ENCODE measurements at regions not wholly inside any gene's neighbourhood (a gene's known extent, or its start where the extent isn't known, plus 50 kb on each side); places are given as distances from the start of the nearest gene placed in this dataset.

- no peak for DNase-seq (ENCODE audit: low spot score, unreplicated experiment)
- no peak overlapping the region for H3K4me3 Mint-ChIP-seq (ENCODE audit: low read depth)
- no peak for TF ChIP-seq CTCF (IDR thresholded peaks at IDR 0.05; ENCODE audit: unreplicated experiment)
- H3K36me3 Mint-ChIP-seq (ENCODE audit: insufficient read depth), result no peaks in the 10 kb centered on the region
- H3K4me1 Mint-ChIP-seq (ENCODE audit: low read depth), result no peaks in the 10 kb centered on the region
- peaks cover 32% of the 10 kb centered on the region for H3K27me3 Mint-ChIP-seq
- H3K9me3 Mint-ChIP-seq (ENCODE audit: low read depth), result peaks cover 5% of the 10 kb centered on the region
- no peak overlapping the region for H3K27ac Mint-ChIP-seq
These were observed 222.7 kb upstream of the SOX1 start for GRCh38 chr13:111844222-111844671.

- no peak overlapping the region for H3K27ac Mint-ChIP-seq
- no peak for DNase-seq (ENCODE audit: low spot score, unreplicated experiment)
- no peaks in the 10 kb centered on the region for H3K36me3 Mint-ChIP-seq (ENCODE audit: insufficient read depth)
- H3K9me3 Mint-ChIP-seq (ENCODE audit: low read depth), result peaks cover 5% of the 10 kb centered on the region
- TF ChIP-seq CTCF (IDR thresholded peaks at IDR 0.05; ENCODE audit: unreplicated experiment), result no peak
- H3K4me1 Mint-ChIP-seq (ENCODE audit: low read depth), result no peaks in the 10 kb centered on the region
- peaks cover 32% of the 10 kb centered on the region for H3K27me3 Mint-ChIP-seq
- no peak overlapping the region for H3K4me3 Mint-ChIP-seq (ENCODE audit: low read depth)
These were observed 222.3 kb upstream of the SOX1 start for GRCh38 chr13:111844682-111845081.

GRCh38 chr13:111845621-111846351 is 221.2 kb upstream of the SOX1 start:
- peaks cover 2% of the 10 kb centered on the region for H3K4me1 Mint-ChIP-seq (ENCODE audit: low read depth)
- DNase-seq (ENCODE audit: low spot score, unreplicated experiment), result no peak
- no peak overlapping the region for H3K27ac Mint-ChIP-seq
- peaks cover 32% of the 10 kb centered on the region for H3K27me3 Mint-ChIP-seq
- H3K36me3 Mint-ChIP-seq (ENCODE audit: insufficient read depth), result no peaks in the 10 kb centered on the region
- no peak for TF ChIP-seq CTCF (IDR thresholded peaks at IDR 0.05; ENCODE audit: unreplicated experiment)
- no peak overlapping the region for H3K4me3 Mint-ChIP-seq (ENCODE audit: low read depth)
- H3K9me3 Mint-ChIP-seq (ENCODE audit: low read depth), result peaks cover 5% of the 10 kb centered on the region

- Mint-ChIP-seq H3K4me3 (ENCODE audit: low read depth) (no peak overlapping the region), H3K27ac (no peak overlapping the region), H3K9me3 (ENCODE audit: low read depth) (peaks cover 5% of the 10 kb centered on the region), H3K36me3 (ENCODE audit: insufficient read depth) (no peaks in the 10 kb centered on the region), H3K4me1 (ENCODE audit: low read depth) (peaks cover 8% of the 10 kb centered on the region), H3K27me3 (peaks cover 36% of the 10 kb centered on the region)
- no peak for DNase-seq (ENCODE audit: low spot score, unreplicated experiment)
- TF ChIP-seq CTCF (IDR thresholded peaks at IDR 0.05; ENCODE audit: unreplicated experiment), result no peak
These were observed 220.4 kb upstream of the SOX1 start for GRCh38 chr13:111846391-111847159.

- H3K4me1 Mint-ChIP-seq (ENCODE audit: low read depth), result peaks cover 8% of the 10 kb centered on the region
- peaks cover 36% of the 10 kb centered on the region for H3K27me3 Mint-ChIP-seq
- TF ChIP-seq CTCF (IDR thresholded peaks at IDR 0.05; ENCODE audit: unreplicated experiment), result no peak
These were observed 219.0 kb upstream of the SOX1 start for GRCh38 chr13:111847964-111848363.

More at GRCh38 chr13:111847964-111848363, 219.0 kb upstream of the SOX1 start:
- H3K36me3 Mint-ChIP-seq (ENCODE audit: insufficient read depth), result no peaks in the 10 kb centered on the region
- H3K9me3 Mint-ChIP-seq (ENCODE audit: low read depth), result peaks cover 5% of the 10 kb centered on the region
- no peak overlapping the region for H3K27ac Mint-ChIP-seq
- no peak overlapping the region for H3K4me3 Mint-ChIP-seq (ENCODE audit: low read depth)
- DNase-seq (ENCODE audit: low spot score, unreplicated experiment), result no peak

Data from progenitor cell of endocrine pancreas (in vitro differentiated cells).